K562 (cell line): ENCODE measurements at regions not wholly inside any gene's neighbourhood (a gene's known extent, or its start where the extent isn't known, plus 50 kb on each side); places are given as distances from the start of the nearest gene placed in this dataset.

Experiments used
- ATAC-seq: fragments of 200-7000 bp; cut with Tn5 transposase; 3 replicates; pipeline ENCODE4 v1.9.1; 2020; ENCODE audit warnings: moderate library complexity
- BruUV-seq: library from RNA; stranded (reverse); fragments of 400-500 nt; replicated peaks from 2 replicates; lab custom pipeline; 2021; lab: Mats Ljungman, UMichigan
- CTCF ChIA-PET: fragments of 300-600 bp; formaldehyde crosslinking; extraction: SDS; loops from one replicate; lab custom pipeline; 2021; ENCODE audit warnings: low intra/inter-chr PET ratio; lab: Yijun Ruan, JAX
- POLR2A ChIA-PET: fragments of 300-600, 350-650 bp; sonication (Branson Sonifier 250); formaldehyde crosslinking; extraction: SDS; loops from one replicate; lab custom pipeline; 2021; ENCODE audit warnings: antibody characterized with exemption, inconsistent platforms; lab: Yijun Ruan, JAX
- DNase-seq, 4 experiments: peaks; one replicate each; pipeline versions ENCODE4 v3.0.0 to v3.0.0-alpha.2; 2011 to 2018; ENCODE audit warnings: low spot score in 3 of 4, mixed read lengths in 3 of 4; ENCODE audit errors: extremely low read depth in 1 of 4
- FAIRE-seq: peaks from 2 replicates; lab custom pipeline; 2011; peaks lifted over from hg19 to GRCh38; lab: Jason Lieb, UNC
- H2AFZ ChIP-seq: 2 replicates; pipeline ENCODE4 v1.6.0; 2011; ENCODE audit warnings: low read depth, low read length, control low read depth, inconsistent platforms
- H3K27ac ChIP-seq: fragments of 200-600 bp; 3 replicates; pipeline ENCODE4 v1.8.0; 2011; ENCODE audit warnings: low read depth, mild to moderate bottlenecking, control low read depth, inconsistent platforms, low read length, moderate library complexity, mixed read lengths; ENCODE audit errors: extremely low read depth
- H3K27me3 ChIP-seq, 2 experiments: fragments of 300-600 bp in 1 of 2; 2 replicates in 1 of 2; 3 replicates in 1 of 2; pipeline versions ENCODE4 v1.6.0 to v1.8.0; 2011; ENCODE audit warnings: inconsistent platforms in 2 of 2, low read length in 2 of 2, mild to moderate bottlenecking in 1 of 2, mixed read lengths in 1 of 2, moderate library complexity in 1 of 2; ENCODE audit not compliant: control insufficient read depth in 2 of 2, insufficient read depth in 2 of 2
- H3K36me3 ChIP-seq: fragments of 300-600 bp; 3 replicates; pipeline ENCODE4 v1.8.0; 2011; ENCODE audit warnings: mild to moderate bottlenecking, low read length, inconsistent platforms; ENCODE audit not compliant: control insufficient read depth, insufficient read depth
- H3K4me1 ChIP-seq, 2 experiments: fragments of 200-600 bp in 1 of 2; replicated peaks in 1 of 2; 2 replicates in 1 of 2; 3 replicates in 1 of 2; pipeline versions ENCODE4 v1.5.1 to v1.8.0; 2011; ENCODE audit warnings: inconsistent platforms in 2 of 2, low read length in 2 of 2, mild to moderate bottlenecking in 1 of 2, mixed read lengths in 1 of 2, moderate library complexity in 1 of 2; ENCODE audit not compliant: control insufficient read depth in 2 of 2, insufficient read depth in 2 of 2
- H3K4me2 ChIP-seq: 2 replicates; pipeline ENCODE4 v1.6.1; 2011; ENCODE audit warnings: low read length, control low read depth, inconsistent platforms, mixed read lengths; ENCODE audit not compliant: insufficient read depth
- H3K4me3 ChIP-seq: fragments of 200-600 bp; sonication (generic), shearing (Covaris generic); 2 replicates; pipeline ENCODE4 v1.5.1; 2016; ENCODE audit warnings: control low read depth, inconsistent platforms
- H3K79me2 ChIP-seq: fragments of 200-600 bp; 3 replicates; pipeline ENCODE4 v1.8.0; 2011; ENCODE audit warnings: low read length, inconsistent platforms; ENCODE audit not compliant: control insufficient read depth, insufficient read depth
- H3K9ac ChIP-seq, 2 experiments: 2 replicates each; pipeline versions ENCODE4 v1.6.0 to v1.6.1; 2011; ENCODE audit warnings: low read depth in 2 of 2, low read length in 2 of 2, control low read depth in 1 of 2, inconsistent platforms in 1 of 2, mild to moderate bottlenecking in 1 of 2, mixed read lengths in 1 of 2; ENCODE audit not compliant: insufficient read depth in 1 of 2
- H3K9me1 ChIP-seq: one replicate; pipeline ENCODE4 v1.6.0; 2011; ENCODE audit warnings: inconsistent platforms, mild to moderate bottlenecking, low read length, moderate library complexity; ENCODE audit not compliant: control insufficient read depth, insufficient read depth
- H3K9me3 ChIP-seq: replicated peaks from 2 replicates; pipeline ENCODE4 v1.5.1; 2011; ENCODE audit warnings: low read depth, low read length, inconsistent platforms; ENCODE audit not compliant: control insufficient read depth, insufficient read depth
- H4K20me1 ChIP-seq: replicated peaks from 2 replicates; pipeline ENCODE4 v1.6.1; 2011; ENCODE audit warnings: low read length, inconsistent platforms, mixed read lengths; ENCODE audit not compliant: control insufficient read depth, insufficient read depth
- MCM3 ChIP-seq: fragments of 450-650 bp; IDR thresholded peaks from 2 replicates; pipeline ENCODE4 v1.6.1; 2016
- U2AF1 ChIP-seq: fragments of 200-400 bp; formaldehyde crosslinking; optimal IDR thresholded peaks from 2 replicates; pipeline ENCODE3; 2017; ENCODE audit warnings: mild to moderate bottlenecking, low read depth, low read length, moderate library complexity
- ZNF507 ChIP-seq: conservative IDR thresholded peaks from 2 replicates; pipeline ENCODE4 v1.6.1; 2017; ENCODE audit warnings: missing genetic modification characterization, missing compliant biosample characterization
- WGBS: fragments of 100-300 bp; shearing (Covaris generic); methylation state at CpG from one replicate; pipeline ENCODE4 v1.1.6; 2016; ENCODE audit warnings: low coverage, mixed read lengths; ENCODE audit not compliant: insufficient coverage; ENCODE audit errors: missing lambda C conversion rate; 5-methylcytosine and 5-hydroxymethylcytosine counted together
- in situ Hi-C: fragments of 300-500 bp; cut with MboI; formaldehyde crosslinking; loops from 4 replicates; pipeline ENCODE4 v1.15.0; 2018; ENCODE audit warnings: inconsistent platforms, mixed read lengths
- intact Hi-C: fragments of 100-400 bp; cut with micrococcal nuclease; formaldehyde crosslinking; loops from 2 replicates; pipeline ENCODE4 v1.14.2; 2022
- TF ChIP-seq, protein P1 (sequence below): fragments of 200-600 bp; sonication (generic); IDR thresholded peaks from one replicate; pipeline ENCODE4 v1.6.1; 2012; ENCODE audit warnings: mild to moderate bottlenecking, low read depth, low read length, inconsistent platforms
- TF ChIP-seq, protein P2 (sequence below), 2 experiments: fragments of 450-650 bp; IDR thresholded peaks; 2 replicates each; pipeline ENCODE4 v1.6.1; 2016

DNA sequence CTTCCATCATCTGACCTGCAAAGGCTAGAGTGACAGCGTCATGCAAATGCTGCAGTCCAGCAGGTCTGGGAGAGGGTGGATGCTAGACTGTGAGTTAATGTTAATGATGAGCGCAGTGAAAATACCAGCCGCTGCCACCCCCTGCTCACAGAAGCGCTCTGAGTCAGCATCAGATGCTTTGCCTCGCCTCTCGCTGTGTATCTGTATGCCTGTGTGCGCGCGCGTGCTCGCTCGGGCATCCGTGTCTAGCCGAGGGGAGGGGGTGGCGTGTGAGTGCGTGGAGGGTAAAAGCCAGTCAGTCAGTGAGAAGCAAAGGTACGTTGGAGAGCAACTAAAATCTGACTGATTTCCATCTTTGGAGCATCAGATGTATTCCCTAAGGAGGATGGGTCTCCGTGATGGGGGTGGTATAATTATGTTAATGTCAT lies 858.7 kb downstream of the USP25 start:
- no peak overlapping the region for H2AFZ ChIP-seq

More for the DNA sequence above, 858.7 kb downstream of the USP25 start:
- no peaks in the 10 kb centered on the region; the same call in 1 of the 2 replicates for H3K9me3 ChIP-seq
- no peak overlapping the region for H3K27ac ChIP-seq
- no peak for TF ChIP-seq MCM3
- TF ChIP-seq U2AF1, result no peak
- TF ChIP-seq, protein P1, sequence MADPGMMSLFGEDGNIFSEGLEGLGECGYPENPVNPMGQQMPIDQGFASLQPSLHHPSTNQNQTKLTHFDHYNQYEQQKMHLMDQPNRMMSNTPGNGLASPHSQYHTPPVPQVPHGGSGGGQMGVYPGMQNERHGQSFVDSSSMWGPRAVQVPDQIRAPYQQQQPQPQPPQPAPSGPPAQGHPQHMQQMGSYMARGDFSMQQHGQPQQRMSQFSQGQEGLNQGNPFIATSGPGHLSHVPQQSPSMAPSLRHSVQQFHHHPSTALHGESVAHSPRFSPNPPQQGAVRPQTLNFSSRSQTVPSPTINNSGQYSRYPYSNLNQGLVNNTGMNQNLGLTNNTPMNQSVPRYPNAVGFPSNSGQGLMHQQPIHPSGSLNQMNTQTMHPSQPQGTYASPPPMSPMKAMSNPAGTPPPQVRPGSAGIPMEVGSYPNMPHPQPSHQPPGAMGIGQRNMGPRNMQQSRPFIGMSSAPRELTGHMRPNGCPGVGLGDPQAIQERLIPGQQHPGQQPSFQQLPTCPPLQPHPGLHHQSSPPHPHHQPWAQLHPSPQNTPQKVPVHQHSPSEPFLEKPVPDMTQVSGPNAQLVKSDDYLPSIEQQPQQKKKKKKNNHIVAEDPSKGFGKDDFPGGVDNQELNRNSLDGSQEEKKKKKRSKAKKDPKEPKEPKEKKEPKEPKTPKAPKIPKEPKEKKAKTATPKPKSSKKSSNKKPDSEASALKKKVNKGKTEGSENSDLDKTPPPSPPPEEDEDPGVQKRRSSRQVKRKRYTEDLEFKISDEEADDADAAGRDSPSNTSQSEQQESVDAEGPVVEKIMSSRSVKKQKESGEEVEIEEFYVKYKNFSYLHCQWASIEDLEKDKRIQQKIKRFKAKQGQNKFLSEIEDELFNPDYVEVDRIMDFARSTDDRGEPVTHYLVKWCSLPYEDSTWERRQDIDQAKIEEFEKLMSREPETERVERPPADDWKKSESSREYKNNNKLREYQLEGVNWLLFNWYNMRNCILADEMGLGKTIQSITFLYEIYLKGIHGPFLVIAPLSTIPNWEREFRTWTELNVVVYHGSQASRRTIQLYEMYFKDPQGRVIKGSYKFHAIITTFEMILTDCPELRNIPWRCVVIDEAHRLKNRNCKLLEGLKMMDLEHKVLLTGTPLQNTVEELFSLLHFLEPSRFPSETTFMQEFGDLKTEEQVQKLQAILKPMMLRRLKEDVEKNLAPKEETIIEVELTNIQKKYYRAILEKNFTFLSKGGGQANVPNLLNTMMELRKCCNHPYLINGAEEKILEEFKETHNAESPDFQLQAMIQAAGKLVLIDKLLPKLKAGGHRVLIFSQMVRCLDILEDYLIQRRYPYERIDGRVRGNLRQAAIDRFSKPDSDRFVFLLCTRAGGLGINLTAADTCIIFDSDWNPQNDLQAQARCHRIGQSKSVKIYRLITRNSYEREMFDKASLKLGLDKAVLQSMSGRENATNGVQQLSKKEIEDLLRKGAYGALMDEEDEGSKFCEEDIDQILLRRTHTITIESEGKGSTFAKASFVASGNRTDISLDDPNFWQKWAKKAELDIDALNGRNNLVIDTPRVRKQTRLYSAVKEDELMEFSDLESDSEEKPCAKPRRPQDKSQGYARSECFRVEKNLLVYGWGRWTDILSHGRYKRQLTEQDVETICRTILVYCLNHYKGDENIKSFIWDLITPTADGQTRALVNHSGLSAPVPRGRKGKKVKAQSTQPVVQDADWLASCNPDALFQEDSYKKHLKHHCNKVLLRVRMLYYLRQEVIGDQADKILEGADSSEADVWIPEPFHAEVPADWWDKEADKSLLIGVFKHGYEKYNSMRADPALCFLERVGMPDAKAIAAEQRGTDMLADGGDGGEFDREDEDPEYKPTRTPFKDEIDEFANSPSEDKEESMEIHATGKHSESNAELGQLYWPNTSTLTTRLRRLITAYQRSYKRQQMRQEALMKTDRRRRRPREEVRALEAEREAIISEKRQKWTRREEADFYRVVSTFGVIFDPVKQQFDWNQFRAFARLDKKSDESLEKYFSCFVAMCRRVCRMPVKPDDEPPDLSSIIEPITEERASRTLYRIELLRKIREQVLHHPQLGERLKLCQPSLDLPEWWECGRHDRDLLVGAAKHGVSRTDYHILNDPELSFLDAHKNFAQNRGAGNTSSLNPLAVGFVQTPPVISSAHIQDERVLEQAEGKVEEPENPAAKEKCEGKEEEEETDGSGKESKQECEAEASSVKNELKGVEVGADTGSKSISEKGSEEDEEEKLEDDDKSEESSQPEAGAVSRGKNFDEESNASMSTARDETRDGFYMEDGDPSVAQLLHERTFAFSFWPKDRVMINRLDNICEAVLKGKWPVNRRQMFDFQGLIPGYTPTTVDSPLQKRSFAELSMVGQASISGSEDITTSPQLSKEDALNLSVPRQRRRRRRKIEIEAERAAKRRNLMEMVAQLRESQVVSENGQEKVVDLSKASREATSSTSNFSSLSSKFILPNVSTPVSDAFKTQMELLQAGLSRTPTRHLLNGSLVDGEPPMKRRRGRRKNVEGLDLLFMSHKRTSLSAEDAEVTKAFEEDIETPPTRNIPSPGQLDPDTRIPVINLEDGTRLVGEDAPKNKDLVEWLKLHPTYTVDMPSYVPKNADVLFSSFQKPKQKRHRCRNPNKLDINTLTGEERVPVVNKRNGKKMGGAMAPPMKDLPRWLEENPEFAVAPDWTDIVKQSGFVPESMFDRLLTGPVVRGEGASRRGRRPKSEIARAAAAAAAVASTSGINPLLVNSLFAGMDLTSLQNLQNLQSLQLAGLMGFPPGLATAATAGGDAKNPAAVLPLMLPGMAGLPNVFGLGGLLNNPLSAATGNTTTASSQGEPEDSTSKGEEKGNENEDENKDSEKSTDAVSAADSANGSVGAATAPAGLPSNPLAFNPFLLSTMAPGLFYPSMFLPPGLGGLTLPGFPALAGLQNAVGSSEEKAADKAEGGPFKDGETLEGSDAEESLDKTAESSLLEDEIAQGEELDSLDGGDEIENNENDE, result no peak
- TF ChIP-seq, protein P2, sequence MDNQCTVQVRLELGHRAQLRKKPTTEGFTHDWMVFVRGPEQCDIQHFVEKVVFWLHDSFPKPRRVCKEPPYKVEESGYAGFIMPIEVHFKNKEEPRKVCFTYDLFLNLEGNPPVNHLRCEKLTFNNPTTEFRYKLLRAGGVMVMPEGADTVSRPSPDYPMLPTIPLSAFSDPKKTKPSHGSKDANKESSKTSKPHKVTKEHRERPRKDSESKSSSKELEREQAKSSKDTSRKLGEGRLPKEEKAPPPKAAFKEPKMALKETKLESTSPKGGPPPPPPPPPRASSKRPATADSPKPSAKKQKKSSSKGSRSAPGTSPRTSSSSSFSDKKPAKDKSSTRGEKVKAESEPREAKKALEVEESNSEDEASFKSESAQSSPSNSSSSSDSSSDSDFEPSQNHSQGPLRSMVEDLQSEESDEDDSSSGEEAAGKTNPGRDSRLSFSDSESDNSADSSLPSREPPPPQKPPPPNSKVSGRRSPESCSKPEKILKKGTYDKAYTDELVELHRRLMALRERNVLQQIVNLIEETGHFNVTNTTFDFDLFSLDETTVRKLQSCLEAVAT (IDR thresholded peaks at IDR 0.05), result no peak
- no peak for TF ChIP-seq ZNF507
- no peaks in the 10 kb centered on the region for H4K20me1 ChIP-seq
- H3K4me2 ChIP-seq, result no peak overlapping the region
- FAIRE-seq, result no peak
- no peaks in the 10 kb centered on the region for H3K27me3 ChIP-seq
- intact Hi-C loops, result no loop called here
- no TSS peak for BruUV-seq
- ATAC-seq, result no peak
- no peaks in the 10 kb centered on the region for H3K9me1 ChIP-seq
- H3K4me3 ChIP-seq, result no peak overlapping the region
- no peaks in the 10 kb centered on the region for H3K79me2 ChIP-seq
- H3K36me3 ChIP-seq, result no peaks in the 10 kb centered on the region
- in situ Hi-C loops, result no loop called here
- ChIA-PET CTCF (no interaction called here), POLR2A (no interaction called here)
- H3K4me1 ChIP-seq, result no peaks in the 10 kb centered on the region
- H3K9ac ChIP-seq, result no peak overlapping the region
- no peak for DNase-seq
- 4% methylated on average over 18 of the region's 18 CpGs for WGBS
